Esophagus muscularis mucosa (tissue), 3 donors: ENCODE measurements at regions not wholly inside any gene's neighbourhood (a gene's known extent, or its start where the extent isn't known, plus 50 kb on each side); places are given as distances from the start of the nearest gene placed in this dataset.

Source experiments
- POLR2A ChIP-seq: fragments of 450-650 bp; IDR thresholded peaks from one replicate; pipeline ENCODE4 v1.6.1; 2017; ENCODE audit warnings: antibody characterized with exemption, moderate library complexity, mild to moderate bottlenecking, low read depth
- POLR2AphosphoS5 ChIP-seq, 2 donors: sonication (generic); formaldehyde crosslinking; IDR thresholded peaks; one replicate each; pipeline ENCODE4 v1.6.1; 2017; ENCODE audit warnings: antibody characterized with exemption in 2 of 2
- TF ChIP-seq, protein P1 (sequence below), 3 experiments: fragments of 200-600 bp in 2 of 3; fragments of 450-650 bp in 1 of 3; sonication (generic) in 2 of 3; IDR thresholded peaks; one replicate each; pipeline ENCODE4 v1.5.1; 2017 to 2019; ENCODE audit warnings: antibody characterized with exemption in 3 of 3, mild to moderate bottlenecking in 2 of 3, moderate library complexity in 1 of 3

DNA sequence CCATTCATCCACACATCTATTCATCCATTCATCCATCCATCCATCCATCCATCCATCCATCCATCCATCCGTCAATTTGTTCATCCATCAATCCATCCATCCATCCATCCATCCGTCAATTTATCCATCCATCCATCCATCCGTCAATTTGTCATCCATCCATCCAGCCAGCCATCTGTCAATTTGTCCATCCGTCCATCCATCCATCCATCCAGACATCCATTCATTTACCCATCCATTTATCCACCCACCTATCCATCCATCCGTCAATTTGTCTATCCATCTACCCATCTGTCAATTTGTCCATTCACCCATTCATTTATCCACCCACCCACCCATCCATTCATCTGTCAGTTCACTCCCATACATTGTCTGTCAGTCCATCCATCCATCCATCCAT is 209.5 kb upstream of the ZNF536 start:
- TF ChIP-seq POLR2AphosphoS5 (IDR thresholded peaks at IDR 0.05), result no peak
- TF ChIP-seq, protein P1, sequence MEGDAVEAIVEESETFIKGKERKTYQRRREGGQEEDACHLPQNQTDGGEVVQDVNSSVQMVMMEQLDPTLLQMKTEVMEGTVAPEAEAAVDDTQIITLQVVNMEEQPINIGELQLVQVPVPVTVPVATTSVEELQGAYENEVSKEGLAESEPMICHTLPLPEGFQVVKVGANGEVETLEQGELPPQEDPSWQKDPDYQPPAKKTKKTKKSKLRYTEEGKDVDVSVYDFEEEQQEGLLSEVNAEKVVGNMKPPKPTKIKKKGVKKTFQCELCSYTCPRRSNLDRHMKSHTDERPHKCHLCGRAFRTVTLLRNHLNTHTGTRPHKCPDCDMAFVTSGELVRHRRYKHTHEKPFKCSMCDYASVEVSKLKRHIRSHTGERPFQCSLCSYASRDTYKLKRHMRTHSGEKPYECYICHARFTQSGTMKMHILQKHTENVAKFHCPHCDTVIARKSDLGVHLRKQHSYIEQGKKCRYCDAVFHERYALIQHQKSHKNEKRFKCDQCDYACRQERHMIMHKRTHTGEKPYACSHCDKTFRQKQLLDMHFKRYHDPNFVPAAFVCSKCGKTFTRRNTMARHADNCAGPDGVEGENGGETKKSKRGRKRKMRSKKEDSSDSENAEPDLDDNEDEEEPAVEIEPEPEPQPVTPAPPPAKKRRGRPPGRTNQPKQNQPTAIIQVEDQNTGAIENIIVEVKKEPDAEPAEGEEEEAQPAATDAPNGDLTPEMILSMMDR (IDR thresholded peaks at IDR 0.05), result no peak
- TF ChIP-seq POLR2A, result no peak
